ENCODE measurements at regions not wholly inside any gene's neighbourhood (a gene's known extent, or its start where the extent isn't known, plus 50 kb on each side); places are given as distances from the start of the nearest gene placed in this dataset.
"Not testable (repeated sequence)": the region's sequence is repeated elsewhere in the genome, so short reads cannot be mapped to it uniquely, and the experiment has no call there.

DNA sequence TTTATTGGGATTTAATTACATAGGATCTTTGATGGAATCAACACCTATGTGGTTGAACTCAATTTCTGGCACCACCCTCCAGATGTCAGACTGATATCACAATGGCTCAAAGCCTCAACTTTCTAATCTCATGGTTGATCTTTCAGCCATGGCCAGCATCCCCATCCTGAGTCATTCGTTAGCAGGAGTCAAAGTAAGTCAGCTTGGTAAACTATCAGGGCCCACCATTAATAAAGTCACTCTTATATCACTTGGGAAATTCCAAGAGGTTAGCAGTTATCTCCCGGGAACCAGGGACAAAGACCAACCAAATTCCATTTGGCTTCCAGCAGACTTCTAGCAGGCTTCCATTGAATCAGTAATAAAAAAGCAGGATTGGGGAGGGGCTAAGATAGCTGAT is 50.7 kb upstream of the TNFSF4 start:
- DNase-seq (ENCODE audit: low read depth in 2 of 2): no peak

DNA sequence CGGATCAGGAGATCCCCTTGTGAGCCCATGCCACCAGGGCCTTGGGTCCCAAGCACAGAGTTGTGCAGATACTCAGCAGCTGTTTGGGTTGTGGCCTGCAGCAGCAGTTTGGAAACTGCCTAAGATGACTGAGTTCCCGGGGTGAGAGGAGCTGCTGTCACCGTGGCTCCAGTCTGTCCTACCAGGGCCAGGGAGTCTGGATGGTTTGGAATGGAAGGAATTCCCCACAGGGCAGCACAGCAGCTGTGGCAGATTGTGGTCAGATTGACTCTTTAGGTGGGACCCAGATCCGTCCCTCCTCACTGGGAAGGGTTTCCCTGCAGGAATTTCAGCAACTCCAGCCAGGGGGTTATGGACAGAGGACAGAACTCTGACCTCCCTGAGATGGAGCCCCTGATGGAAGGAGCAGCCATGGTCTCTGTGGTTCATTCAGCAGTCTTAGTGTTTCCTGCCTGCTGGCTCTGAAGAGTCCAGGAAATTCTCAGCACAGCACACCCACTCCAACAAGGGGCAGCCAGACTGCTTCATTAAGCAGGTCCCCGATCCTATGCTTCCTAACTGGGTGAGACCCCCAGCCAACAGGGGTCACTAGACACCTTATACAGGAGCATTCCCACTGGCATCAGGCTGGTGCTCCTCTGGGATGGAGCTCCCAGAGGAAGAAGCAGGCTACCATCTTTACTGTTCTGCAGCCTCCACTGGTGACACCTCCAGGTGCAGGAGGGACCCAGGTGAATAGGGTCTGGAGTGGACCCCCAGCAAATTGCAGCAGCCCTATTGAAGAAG is 51.5 kb upstream of the TNFSF4 start:
- no peak for DNase-seq (ENCODE audit: low read depth in 2 of 2)

DNA sequence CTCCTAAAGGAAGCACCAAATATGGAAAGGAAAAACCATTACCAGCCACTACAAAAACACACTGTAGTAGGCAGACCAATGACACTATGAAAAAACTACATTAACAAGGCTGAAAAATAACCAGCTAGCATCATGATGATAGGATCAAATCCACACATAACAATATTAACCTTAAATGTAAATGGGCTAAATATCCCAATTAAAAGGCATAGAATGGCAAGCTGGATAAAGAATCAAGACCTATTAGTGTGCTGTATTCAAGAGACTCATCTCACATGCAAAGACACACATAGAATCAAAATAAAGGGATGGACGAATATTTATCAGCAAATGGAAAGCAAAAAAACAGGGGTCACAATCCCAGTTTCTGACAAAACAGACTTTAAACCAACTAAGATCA is 53.2 kb upstream of the TNFSF4 start:
- not testable (repeated sequence) for DNase-seq (ENCODE audit: low read depth in 2 of 2)

DNA sequence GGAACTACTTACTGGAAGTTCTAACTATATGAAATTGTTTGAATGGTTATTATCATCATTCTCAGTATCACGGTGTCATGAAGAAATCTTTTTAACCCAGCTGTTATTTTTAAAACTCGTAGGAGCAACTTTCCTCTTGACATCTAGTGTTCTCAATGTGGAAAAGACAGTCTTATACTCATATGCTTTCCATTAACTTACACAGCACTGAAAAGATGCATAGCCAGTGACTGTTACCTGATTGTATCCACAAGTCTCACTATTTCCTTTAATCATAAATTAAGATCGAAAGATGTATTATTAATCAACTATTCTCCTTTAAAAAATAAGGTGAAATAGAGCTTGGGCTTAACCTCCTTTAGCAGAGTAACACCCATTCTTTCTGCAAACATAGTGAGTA is 59.7 kb upstream of the TNFSF4 start:
- DNase-seq (ENCODE audit: low read depth in 2 of 2): no peak

DNA sequence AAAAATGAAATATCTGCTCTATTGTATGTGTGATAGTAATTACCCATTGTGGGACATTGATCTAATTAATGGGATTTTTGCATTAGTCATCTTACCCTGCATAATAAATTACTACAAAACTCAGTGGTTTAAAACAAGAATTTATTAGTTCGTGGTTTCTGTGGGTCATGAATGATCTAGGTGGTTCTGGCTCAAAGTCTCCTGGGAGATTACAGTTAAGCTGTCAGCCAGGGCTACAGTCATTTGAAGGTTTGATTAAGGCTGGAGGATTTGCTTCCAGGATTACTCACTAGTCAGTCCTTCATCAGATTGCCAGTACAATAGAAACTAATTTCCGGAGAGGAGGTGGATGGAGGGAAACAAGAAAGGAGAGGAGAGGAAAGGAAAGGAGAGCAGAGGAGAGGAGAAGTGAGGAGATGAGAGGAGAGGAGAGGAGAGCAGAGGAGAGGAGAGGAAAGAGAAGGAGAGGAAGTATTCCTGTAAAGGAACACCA is 60.4 kb upstream of the TNFSF4 start:
- DNase-seq (ENCODE audit: low read depth in 2 of 2): no peak

DNA sequence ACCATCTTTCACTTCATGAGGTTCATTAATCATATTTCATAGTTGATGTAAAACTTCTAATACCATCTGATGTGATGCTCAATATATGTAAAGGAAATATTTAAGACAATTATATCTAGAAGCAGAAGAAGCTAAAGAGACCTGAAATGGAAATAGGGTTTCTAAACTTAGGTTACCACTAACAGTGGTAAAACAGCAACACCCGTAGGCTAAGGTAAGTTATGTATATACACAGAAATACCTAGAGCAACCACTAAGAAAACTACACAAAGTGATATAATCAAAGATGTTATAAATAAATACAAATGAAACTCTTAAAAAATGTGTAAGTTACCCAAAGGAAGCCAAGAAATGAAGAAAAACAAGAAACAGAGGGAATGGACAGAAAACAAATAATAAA is 61.1 kb upstream of the TNFSF4 start:
- no peak for DNase-seq (ENCODE audit: low read depth in 2 of 2)

DNA sequence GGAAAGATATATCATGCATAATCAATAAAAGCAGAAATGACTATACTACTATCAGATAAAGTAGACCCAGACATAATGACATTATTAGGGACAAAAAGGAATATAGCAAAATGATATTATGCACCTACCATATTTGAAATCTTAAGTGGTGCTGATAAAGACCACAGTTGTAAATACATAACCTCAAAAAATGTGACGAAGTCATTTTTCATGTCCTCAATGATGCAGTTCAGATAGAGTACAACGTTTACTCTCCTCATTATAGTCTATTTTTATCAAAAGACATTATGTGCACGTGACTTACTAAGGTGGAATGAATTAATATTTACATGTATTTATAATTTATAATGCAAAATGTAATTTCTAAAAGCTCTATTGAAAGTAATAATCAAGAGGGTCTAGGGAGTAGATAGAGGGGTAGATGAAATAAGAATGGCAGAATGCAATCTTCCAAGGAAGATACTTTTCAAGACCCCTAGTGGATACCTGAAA is 61.7 kb upstream of the TNFSF4 start:
- no peak for DNase-seq (ENCODE audit: low read depth in 2 of 2)

DNA sequence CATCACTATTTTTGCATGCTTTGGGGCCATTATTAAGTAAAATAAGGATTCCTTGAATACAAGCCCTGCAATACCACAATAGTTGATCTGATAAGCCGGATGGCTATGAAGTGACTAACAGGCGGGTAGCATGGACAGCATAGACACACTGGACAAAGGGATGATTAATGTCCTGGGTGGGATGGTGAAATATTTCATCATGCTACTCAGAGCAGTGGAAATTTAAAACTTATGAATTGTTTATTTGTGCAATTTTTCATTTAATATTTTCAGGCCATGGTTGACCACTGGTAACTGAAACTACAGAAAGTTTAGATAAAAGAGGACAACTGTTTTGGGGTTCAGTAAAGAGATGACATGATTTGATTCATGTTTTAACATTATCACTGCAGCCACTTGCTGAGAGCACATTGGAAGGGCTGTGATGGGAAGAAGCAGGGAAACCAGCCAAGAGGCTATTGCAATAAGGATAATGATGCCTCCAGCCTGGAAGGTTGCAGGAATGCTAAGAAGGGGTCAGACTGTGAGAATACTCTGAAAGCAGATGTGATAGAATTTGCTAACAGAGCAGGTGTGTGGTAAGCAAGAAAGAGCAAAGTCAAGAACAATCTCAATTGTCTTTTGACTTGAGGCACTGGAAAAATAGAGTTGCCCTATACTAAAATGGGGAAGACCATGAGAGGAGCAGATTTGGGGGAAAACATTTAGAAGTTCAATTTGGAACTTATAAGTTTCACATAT is 62.5 kb upstream of the TNFSF4 start:
- no peak for DNase-seq (ENCODE audit: low read depth in 2 of 2)

DNA sequence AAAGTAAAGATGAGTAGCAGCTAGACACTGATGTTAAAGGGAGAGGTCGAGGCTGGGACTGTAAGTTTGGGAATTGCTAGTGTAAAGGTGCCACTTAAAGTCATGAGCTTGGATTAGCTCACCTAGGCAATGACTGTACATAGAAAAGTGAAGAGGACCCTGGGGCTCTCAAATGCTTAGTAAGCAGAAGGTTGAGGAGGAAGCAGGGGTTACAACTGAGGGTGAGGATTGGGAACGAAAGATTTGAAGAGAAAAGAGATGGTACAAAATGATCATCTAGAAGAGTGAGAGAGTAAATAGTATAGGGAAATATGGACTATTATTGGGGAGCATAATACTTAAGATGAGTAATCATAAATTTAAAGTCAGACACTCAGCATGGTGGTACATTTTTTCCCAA is 63.1 kb upstream of the TNFSF4 start:
- no peak for DNase-seq (ENCODE audit: low read depth in 2 of 2)

DNA sequence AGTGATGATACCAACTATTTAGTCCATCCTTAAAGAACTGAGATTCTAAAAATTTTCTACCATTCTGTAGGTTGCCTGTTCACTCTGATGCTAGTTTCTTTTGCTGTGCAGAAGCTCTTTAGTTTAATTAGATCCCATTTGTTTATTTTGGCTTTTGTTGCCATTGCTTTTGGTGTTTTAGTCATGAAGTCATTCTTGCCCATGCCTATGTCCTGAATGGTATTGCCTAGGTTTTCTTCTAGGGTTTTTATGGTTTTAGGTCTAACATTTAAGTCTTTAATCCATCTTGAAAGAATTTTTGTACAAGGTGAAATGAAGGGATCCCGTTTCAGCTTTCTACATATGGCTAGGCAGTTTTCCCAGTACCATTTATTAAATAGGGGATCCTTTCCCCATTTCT is 63.9 kb upstream of the TNFSF4 start:
- DNase-seq (ENCODE audit: low read depth in 2 of 2): not testable (repeated sequence)

DNA sequence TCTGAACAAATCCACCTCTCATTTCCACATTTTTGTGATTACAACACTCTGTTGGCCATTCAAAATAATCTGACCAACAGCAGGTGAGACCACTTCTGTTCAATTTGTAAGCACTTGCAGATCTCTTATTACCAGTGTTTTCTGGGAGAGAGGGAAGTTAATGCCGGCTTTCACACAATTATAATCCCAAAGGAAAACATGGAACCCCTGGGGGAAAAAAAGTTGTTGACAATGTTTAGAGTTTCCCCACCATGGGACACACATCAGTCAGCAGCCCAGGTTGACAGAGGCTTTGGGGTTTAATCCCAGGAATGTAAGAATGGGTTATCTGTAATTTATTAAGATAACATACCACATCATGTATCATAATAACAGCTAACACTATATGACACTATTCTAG is 68.4 kb upstream of the TNFSF4 start:
- DNase-seq (ENCODE audit: low read depth in 2 of 2): no peak

DNA sequence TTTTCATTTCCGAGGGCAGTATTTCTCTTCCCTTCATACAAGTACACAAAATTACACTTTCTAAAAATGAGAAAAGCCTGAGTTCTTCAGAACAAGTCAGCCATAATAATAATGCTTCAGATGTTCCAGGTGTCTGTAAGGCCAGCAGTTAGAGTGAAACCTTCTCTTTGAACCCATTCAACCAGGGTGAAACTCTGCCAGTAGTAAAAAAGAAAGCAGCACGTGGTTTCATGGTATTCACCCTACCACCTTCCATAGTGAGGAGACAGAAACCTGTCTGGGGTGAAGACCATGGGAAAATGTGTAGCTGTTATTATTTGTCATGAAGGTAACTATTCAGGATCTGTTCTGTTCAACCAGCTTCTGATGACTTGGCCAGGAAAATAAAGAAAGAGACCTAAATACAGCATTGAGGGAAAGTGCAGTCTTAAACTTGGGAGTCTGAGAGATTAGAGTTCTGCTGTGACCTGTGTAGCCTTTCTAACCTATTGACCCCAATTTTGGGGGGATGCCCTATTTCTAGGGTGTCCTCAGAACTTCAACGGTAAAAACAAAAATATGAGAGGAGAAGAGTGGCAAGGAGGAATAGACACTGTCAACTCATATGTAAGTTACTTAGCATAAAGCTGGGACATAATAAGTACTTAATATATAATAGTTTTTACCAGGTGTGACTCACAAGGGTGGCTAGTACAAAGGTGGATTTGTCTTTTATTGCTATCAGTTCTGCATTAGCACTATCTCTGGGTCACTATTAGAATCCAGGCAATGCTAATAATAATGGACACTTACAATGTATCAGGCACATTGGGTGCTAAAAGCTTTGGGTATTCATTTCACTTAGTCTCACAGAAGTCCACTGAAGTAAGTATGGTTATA is 70.0 kb upstream of the TNFSF4 start:
- no peak for DNase-seq (ENCODE audit: low read depth in 2 of 2)

DNA sequence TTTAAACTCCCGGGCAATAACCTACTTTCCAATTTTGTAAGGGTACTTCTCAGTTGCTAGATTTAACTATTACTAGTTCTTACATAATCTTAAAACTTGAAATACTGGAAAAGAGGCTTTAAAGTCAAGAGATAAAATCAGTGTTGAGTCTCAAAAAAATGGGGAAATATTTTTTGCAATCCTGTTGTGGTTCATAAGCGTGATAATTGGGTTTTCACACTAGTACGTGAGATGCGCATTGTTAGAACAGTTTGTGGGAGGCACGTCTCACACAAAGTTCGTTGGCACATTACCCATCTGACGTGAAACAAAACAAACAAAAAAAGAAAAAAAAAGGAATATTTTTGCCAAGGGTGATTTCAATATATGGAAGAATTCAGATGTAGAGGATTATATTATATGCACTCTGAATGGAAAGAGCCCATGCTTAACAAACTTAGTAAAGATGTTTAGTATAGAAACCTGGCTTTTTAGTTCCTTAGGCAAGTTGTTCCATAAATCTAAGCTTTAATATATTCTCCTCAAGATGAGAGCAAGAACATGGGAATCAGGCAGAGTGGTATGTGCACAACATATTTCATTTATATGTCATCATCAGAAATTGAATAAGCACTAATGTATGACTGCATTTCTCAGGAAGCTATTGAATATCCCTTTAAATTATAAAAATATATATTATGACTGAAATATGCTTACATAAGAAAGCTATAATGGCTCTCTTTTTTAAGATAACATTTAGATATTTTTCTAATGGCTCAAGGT is 73.9 kb upstream of the TNFSF4 start:
- DNase-seq (ENCODE audit: low read depth in 2 of 2): no peak

DNA sequence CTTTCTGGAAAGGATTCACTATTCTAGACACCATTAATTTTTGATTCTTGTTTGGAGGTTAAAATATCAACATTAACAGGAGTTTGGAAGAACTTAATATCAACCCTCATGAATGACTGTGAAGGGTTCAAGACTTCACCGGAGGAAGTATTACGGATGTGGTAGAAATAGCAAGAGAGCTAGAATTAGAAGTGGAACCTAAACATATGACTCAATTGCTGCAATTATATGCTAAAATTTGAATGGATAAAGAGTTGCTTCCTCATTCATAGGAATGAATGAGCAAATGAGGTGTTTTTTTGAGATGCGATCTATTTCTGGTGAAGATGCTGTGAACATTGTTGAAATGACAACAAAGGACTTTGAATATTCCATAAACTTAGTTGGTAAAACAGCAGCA is 77.9 kb upstream of the TNFSF4 start:
- DNase-seq (ENCODE audit: low read depth in 2 of 2): no peak

DNA sequence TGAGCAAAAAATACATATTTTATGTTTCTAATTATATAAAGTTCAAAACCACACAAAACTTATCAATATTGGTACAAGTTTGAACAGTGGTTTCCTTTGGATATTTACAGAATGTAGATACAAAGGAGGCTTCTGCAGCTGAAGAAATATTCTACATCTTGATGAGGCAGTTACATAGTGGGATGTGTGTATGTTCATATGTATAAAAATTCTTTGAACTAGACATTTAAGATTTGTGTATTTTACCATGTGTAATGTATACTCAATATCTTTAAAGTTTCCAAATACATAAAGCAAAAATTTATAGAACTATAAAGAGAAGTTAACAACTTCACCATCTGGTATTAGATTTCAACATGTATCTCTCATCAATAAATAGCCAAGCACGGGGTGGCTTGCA is 80.7 kb upstream of the TNFSF4 start:
- DNase-seq (ENCODE audit: low read depth in 2 of 2): no peak

DNA sequence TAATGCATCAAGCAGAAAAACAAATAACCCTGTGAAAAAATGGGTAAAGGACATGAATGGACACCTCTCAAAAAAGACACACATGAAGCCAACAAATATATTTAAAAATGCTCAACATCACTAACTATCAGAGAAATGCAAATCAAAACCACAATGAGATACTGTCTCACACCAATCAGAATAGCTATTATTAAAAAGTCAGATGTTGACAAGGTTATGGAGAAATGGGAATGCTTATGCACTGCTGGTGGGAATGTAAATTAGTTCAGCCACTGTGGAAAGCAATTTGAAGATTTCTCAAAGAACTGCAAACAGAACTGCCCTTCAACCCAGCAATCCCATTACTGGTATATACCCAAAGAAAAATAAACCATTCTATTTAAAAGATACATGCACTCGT is 86.6 kb upstream of the TNFSF4 start:
- no peak for DNase-seq (ENCODE audit: low read depth in 2 of 2)

DNA sequence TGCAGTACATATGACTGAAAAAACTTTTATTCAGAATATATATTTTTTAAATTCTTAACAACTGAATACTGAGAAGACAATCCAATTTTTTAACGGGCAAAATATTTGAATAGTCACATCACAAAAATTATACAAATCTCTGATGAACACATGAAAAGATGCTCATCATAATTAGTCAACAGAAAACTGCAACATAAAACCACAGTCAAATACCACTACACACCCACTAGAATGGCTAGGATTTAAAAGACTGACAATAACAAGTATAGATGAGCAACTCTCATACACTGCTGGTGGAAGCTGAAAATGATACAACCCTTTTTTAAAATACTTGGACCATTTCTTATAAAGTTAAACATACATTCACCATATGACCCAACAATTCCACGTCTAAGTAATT is 87.7 kb upstream of the TNFSF4 start:
- no peak for DNase-seq (ENCODE audit: low read depth in 2 of 2)

DNA sequence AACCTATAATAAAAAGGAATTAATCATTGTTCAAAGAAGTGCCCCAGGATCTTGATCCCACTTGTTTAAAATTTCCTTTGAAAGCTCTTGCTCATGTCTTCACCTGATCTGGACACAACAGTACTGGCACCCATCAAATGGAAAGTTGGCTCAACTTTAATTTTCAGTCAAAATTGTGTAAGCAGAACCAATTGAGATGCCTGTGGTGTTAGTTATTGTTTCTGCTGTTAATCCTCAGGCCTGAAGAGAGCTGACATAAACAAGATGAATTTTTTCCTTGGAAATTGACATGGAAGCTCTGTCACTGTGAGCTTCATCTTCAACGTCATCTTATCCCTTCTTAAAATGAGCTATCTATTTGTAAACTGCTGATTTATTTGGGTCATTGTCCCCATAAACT is 88.3 kb upstream of the TNFSF4 start:
- no peak for DNase-seq (ENCODE audit: low read depth in 2 of 2)

DNA sequence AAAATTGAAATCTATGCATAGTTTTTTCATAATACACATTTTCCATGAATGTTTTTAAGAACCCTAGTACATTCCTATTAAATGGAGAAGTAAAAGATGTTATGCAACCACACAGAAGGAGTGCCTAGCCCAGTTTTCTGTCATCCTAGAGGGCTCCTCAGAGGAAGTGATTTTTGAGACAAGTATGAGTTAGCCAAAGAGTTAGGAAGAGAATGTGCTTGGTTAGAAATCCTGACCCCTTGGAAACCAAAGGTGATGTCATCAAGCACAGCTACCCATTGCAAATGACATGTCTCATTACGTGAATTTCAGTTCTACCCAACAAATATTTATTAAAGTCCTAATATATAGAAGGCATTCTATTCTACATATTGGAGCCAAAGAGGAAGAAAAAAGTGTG is 88.9 kb upstream of the TNFSF4 start:
- DNase-seq (ENCODE audit: low read depth in 2 of 2): no peak

DNA sequence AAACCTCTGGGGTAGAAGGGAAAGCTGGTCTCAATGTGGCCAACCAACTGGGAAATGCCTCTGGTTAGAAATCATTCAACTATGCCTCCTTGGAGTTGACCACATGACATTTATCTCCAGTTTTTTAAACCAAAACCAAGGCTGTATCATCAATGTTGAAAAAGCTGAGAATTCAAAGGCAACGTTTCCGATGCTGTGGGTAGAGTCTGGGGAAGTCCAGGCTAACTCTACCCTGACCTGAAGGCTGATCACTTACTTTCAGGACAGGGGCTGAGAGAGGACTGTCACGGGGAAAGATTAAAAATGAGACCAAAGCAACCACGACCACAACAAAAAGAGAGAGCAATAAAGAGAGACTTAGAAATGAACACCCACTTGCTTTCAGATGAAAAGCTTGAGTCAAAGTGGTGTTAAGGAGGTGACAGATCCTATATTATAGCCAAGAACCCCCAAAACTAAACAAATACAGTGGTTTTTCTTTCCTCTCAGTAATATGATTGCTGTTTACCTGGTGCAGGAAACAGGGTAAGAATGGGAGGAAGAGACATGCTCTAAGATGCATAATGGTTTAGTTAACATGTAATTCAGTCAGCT is 90.8 kb upstream of the TNFSF4 start:
- DNase-seq (ENCODE audit: low read depth in 2 of 2): no peak

Data from stimulated activated CD8-positive, alpha-beta memory T cell treated with anti-CD3 and anti-CD28 coated beads, Interleukin-7, amount 100 ng/mL, for 1 hour (primary cell).